ENCODE measurements at regions not wholly inside any gene's neighbourhood (a gene's known extent, or its start where the extent isn't known, plus 50 kb on each side); places are given as distances from the start of the nearest gene placed in this dataset.
"Not testable (repeated sequence)": the region's sequence is repeated elsewhere in the genome, so short reads cannot be mapped to it uniquely, and the experiment has no call there.

- TF ChIP-seq GLIS3 (CRISPR knock-in tag; IDR thresholded peaks at IDR 0.05): no peak
- ATAC-seq: no peak
These were observed 292.4 kb downstream of the GATA3 start for GRCh38 chr10:8346861-8347260.

- ATAC-seq: not testable (repeated sequence)
These were observed 293.1 kb downstream of the GATA3 start for GRCh38 chr10:8347614-8348013.

DNA sequence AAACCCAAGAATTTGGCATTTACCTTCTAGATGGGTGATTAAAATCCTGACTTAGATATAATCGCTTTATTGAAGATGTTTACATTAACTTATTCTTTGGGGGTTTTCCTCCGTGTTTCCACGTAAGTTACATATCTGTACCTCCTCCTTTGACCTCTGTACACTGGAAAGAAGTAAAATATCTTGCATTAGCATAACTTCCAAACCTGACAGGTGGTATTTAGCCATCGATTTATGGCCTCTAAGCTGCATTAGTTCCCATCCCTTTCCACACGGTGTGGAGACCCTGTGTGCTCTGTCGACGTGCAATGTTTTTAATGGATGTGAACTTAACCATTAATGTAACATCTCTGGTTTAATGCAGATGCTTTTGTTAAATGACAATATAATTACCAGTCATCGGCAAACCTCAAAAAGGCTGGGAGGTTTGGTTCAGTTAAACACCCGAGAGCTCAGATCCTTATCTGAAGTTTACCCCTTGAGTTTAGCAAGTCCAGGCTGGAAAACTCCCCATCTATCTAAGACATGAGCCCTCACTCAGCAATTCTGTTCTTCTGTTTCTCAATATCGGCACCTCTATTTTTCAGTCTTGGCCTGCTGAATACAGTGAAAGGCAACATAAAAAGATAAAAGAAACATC lies 295.2 kb downstream of the GATA3 start:
- TF ChIP-seq ZFP30 (CRISPR knock-in tag; IDR thresholded peaks at IDR 0.05) (no peak), ZC3H10 (CRISPR knock-in tag; IDR thresholded peaks at IDR 0.05) (no peak), PPARA (CRISPR knock-in tag; IDR thresholded peaks at IDR 0.05; ENCODE audit: borderline replicate concordance) (no peak), CSDC2 (CRISPR knock-in tag; IDR thresholded peaks at IDR 0.05) (no peak), ESRRG (CRISPR knock-in tag; IDR thresholded peaks at IDR 0.05) (no peak), TSHZ2 (CRISPR knock-in tag; IDR thresholded peaks at IDR 0.05) (no peak), ZNF565 (CRISPR knock-in tag; conservative IDR thresholded peaks at IDR 0.05; ENCODE audit: low read depth) (no peak), OSR1 (CRISPR knock-in tag; IDR thresholded peaks at IDR 0.05) (no peak), CSRNP3 (CRISPR knock-in tag; IDR thresholded peaks at IDR 0.05) (no peak)
- no peak for ATAC-seq

DNA sequence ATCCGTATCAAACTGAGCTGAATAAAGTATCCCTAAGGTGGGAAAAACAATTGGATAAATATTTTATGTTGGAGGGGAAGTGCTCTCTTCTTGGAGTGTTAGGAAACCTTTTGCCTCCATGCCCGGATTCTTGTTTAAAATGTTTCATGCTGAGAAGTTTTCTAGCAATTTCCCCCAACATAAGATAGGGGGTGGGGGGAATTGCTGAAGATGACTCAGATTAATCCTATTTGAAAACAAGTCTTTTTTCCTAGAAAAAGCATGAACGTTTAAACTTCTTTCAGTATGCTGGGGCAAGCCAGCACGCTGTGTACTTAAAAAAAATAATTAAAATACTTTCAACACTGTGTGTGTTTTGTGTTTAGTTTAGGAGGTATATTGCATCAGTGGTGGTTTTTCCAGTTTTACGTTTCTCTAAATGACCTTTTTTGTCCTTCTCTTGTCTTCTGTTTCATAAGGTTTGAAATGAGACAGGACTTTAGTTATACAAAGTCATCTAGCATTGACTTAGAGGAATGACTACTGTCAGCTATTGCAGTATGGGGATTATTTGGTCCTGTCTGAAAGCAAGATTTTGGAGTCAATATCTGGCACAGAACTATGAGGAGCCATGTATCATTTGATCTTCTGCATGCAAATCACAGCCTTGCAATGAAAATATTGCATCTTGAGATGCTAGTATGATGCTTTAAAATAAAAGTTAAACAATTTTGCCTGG lies 295.9 kb downstream of the GATA3 start:
- TF ChIP-seq ZFP3 (CRISPR knock-in tag; IDR thresholded peaks at IDR 0.05): no peak
- ATAC-seq: no peak

- no peak for ATAC-seq
- no peak for TF ChIP-seq ZC3H10 (CRISPR knock-in tag; IDR thresholded peaks at IDR 0.05)
- no peak for TF ChIP-seq ZNF8 (CRISPR knock-in tag; IDR thresholded peaks at IDR 0.05)
- TF ChIP-seq ARNTL (CRISPR knock-in tag; IDR thresholded peaks at IDR 0.05; ENCODE audit: borderline replicate concordance, low read depth): no peak
- TF ChIP-seq CREB5 (CRISPR knock-in tag; IDR thresholded peaks at IDR 0.05; ENCODE audit: low read depth): no peak
- no peak for TF ChIP-seq CSRNP3 (CRISPR knock-in tag; IDR thresholded peaks at IDR 0.05)
- TF ChIP-seq ZNF70 (CRISPR knock-in tag; IDR thresholded peaks at IDR 0.05): no peak
- no peak for TF ChIP-seq ZFP3 (CRISPR knock-in tag; IDR thresholded peaks at IDR 0.05)
- TF ChIP-seq, protein P1, sequence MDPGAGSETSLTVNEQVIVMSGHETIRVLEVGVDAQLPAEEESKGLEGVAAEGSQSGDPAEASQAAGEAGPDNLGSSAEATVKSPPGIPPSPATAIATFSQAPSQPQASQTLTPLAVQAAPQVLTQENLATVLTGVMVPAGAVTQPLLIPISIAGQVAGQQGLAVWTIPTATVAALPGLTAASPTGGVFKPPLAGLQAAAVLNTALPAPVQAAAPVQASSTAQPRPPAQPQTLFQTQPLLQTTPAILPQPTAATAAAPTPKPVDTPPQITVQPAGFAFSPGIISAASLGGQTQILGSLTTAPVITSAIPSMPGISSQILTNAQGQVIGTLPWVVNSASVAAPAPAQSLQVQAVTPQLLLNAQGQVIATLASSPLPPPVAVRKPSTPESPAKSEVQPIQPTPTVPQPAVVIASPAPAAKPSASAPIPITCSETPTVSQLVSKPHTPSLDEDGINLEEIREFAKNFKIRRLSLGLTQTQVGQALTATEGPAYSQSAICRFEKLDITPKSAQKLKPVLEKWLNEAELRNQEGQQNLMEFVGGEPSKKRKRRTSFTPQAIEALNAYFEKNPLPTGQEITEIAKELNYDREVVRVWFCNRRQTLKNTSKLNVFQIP (CRISPR knock-in tag; IDR thresholded peaks at IDR 0.05; ENCODE audit: borderline replicate concordance, low read depth): no peak
- TF ChIP-seq GLIS3 (CRISPR knock-in tag; IDR thresholded peaks at IDR 0.05): no peak
- no peak for TF ChIP-seq BACH2 (CRISPR knock-in tag; IDR thresholded peaks at IDR 0.05; ENCODE audit: borderline replicate concordance)
- TF ChIP-seq ZFP30 (CRISPR knock-in tag; IDR thresholded peaks at IDR 0.05): no peak
- no peak for TF ChIP-seq RARB (CRISPR knock-in tag; IDR thresholded peaks at IDR 0.05)
- TF ChIP-seq TSHZ2 (CRISPR knock-in tag; IDR thresholded peaks at IDR 0.05): no peak
- no peak for TF ChIP-seq CSDC2 (CRISPR knock-in tag; IDR thresholded peaks at IDR 0.05)
- TF ChIP-seq ESRRG (CRISPR knock-in tag; IDR thresholded peaks at IDR 0.05): no peak
- no peak for TF ChIP-seq TOX (CRISPR knock-in tag; IDR thresholded peaks at IDR 0.05; ENCODE audit: borderline replicate concordance)
- TF ChIP-seq ISL1 (CRISPR knock-in tag; IDR thresholded peaks at IDR 0.05): no peak
These were observed 297.9 kb downstream of the GATA3 start for GRCh38 chr10:8352171-8353075.
